ENCODE measurements at regions not wholly inside any gene's neighbourhood (a gene's known extent, or its start where the extent isn't known, plus 50 kb on each side); places are given as distances from the start of the nearest gene placed in this dataset.

- Mint-ChIP-seq H3K4me1 (ENCODE audit: unreplicated experiment) (peaks cover 8% of the 10 kb centered on the region), H3K36me3 (ENCODE audit: unreplicated experiment) (no peaks in the 10 kb centered on the region), H3K27ac (ENCODE audit: unreplicated experiment) (no peak overlapping the region), H3K4me3 (ENCODE audit: unreplicated experiment) (no peak overlapping the region), H3K27me3 (ENCODE audit: unreplicated experiment) (no peaks in the 10 kb centered on the region), H3K9me3 (ENCODE audit: unreplicated experiment) (no peaks in the 10 kb centered on the region)
- TF ChIP-seq, protein P1, sequence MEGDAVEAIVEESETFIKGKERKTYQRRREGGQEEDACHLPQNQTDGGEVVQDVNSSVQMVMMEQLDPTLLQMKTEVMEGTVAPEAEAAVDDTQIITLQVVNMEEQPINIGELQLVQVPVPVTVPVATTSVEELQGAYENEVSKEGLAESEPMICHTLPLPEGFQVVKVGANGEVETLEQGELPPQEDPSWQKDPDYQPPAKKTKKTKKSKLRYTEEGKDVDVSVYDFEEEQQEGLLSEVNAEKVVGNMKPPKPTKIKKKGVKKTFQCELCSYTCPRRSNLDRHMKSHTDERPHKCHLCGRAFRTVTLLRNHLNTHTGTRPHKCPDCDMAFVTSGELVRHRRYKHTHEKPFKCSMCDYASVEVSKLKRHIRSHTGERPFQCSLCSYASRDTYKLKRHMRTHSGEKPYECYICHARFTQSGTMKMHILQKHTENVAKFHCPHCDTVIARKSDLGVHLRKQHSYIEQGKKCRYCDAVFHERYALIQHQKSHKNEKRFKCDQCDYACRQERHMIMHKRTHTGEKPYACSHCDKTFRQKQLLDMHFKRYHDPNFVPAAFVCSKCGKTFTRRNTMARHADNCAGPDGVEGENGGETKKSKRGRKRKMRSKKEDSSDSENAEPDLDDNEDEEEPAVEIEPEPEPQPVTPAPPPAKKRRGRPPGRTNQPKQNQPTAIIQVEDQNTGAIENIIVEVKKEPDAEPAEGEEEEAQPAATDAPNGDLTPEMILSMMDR (IDR thresholded peaks at IDR 0.05): no peak
- DNase-seq (ENCODE audit: extremely low spot score, unreplicated experiment): no peak
These were observed 106.3 kb upstream of the RIPOR2 start for GRCh38 chr6:25042036-25042521.

- Mint-ChIP-seq H3K4me3 (ENCODE audit: unreplicated experiment) (no peak overlapping the region), H3K27me3 (ENCODE audit: unreplicated experiment) (no peaks in the 10 kb centered on the region), H3K27ac (ENCODE audit: unreplicated experiment) (no peak overlapping the region), H3K4me1 (ENCODE audit: unreplicated experiment) (peaks cover 8% of the 10 kb centered on the region), H3K9me3 (ENCODE audit: unreplicated experiment) (no peaks in the 10 kb centered on the region), H3K36me3 (ENCODE audit: unreplicated experiment) (no peaks in the 10 kb centered on the region)
- DNase-seq (ENCODE audit: extremely low spot score, unreplicated experiment): no peak
- TF ChIP-seq, protein P1 (IDR thresholded peaks at IDR 0.05): no peak
These were observed 106.8 kb upstream of the RIPOR2 start for GRCh38 chr6:25042536-25042935.

- TF ChIP-seq, protein P1 (IDR thresholded peaks at IDR 0.05): no peak
- Mint-ChIP-seq H3K27ac (ENCODE audit: unreplicated experiment) (no peak overlapping the region), H3K36me3 (ENCODE audit: unreplicated experiment) (no peaks in the 10 kb centered on the region), H3K27me3 (ENCODE audit: unreplicated experiment) (no peaks in the 10 kb centered on the region), H3K4me1 (ENCODE audit: unreplicated experiment) (peaks cover 8% of the 10 kb centered on the region), H3K9me3 (ENCODE audit: unreplicated experiment) (no peaks in the 10 kb centered on the region), H3K4me3 (ENCODE audit: unreplicated experiment) (no peak overlapping the region)
- DNase-seq (ENCODE audit: extremely low spot score, unreplicated experiment): no peak
These were observed 107.4 kb upstream of the RIPOR2 start for GRCh38 chr6:25042984-25043725.

- H3K4me1 Mint-ChIP-seq (ENCODE audit: unreplicated experiment): peaks cover 8% of the 10 kb centered on the region
These were observed 108.1 kb upstream of the RIPOR2 start for GRCh38 chr6:25043892-25044291.

DNA sequence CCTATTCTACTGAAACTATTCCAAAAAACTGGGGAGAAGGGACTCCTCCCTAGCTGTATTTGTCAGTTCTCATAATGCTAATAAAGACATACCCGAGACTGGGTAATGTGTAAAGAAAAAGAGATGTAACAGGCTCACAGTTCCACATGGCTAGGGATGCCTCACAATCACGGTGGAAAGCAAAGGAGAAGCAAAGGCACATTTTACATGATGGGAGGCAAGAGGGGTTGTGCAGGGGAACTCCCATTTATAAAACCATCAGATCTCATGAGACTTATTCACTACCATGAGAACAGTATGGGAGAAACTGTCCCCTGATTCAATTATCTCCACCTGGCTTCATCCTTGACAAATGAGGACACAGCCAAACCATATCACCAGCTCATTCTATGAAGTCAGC is 111.2 kb upstream of the RIPOR2 start:
- Mint-ChIP-seq H3K9me3 (ENCODE audit: unreplicated experiment) (no peaks in the 10 kb centered on the region), H3K27ac (ENCODE audit: unreplicated experiment) (no peak overlapping the region), H3K27me3 (ENCODE audit: unreplicated experiment) (no peaks in the 10 kb centered on the region), H3K4me1 (ENCODE audit: unreplicated experiment) (peaks cover 7% of the 10 kb centered on the region), H3K36me3 (ENCODE audit: unreplicated experiment) (no peaks in the 10 kb centered on the region), H3K4me3 (ENCODE audit: unreplicated experiment) (no peak overlapping the region)
- TF ChIP-seq, protein P1 (IDR thresholded peaks at IDR 0.05): no peak
- no peak for DNase-seq (ENCODE audit: extremely low spot score, unreplicated experiment)

More at GRCh38 chr6:25043892-25044291, 108.1 kb upstream of the RIPOR2 start:
- no peak for DNase-seq (ENCODE audit: extremely low spot score, unreplicated experiment)
- Mint-ChIP-seq H3K36me3 (ENCODE audit: unreplicated experiment) (no peaks in the 10 kb centered on the region), H3K27ac (ENCODE audit: unreplicated experiment) (no peak overlapping the region), H3K4me3 (ENCODE audit: unreplicated experiment) (no peak overlapping the region), H3K27me3 (ENCODE audit: unreplicated experiment) (no peaks in the 10 kb centered on the region), H3K9me3 (ENCODE audit: unreplicated experiment) (no peaks in the 10 kb centered on the region)
- TF ChIP-seq, protein P1 (IDR thresholded peaks at IDR 0.05): no peak

Data from osteocyte (in vitro differentiated cells).